Loucy (cell line): ENCODE measurements at regions not wholly inside any gene's neighbourhood (a gene's known extent, or its start where the extent isn't known, plus 50 kb on each side); places are given as distances from the start of the nearest gene placed in this dataset.
"Not testable (repeated sequence)": the region's sequence is repeated elsewhere in the genome, so short reads cannot be mapped to it uniquely, and the experiment has no call there.

Experiments
- H2AFZ ChIP-seq: fragments of 200-600 bp; sonication (generic); 2 replicates; pipeline ENCODE4 v1.6.0; 2016; ENCODE audit warnings: antibody characterized with exemption, mild to moderate bottlenecking, low read length, moderate library complexity
- H3F3A ChIP-seq: fragments of 200-600 bp; 2 replicates; pipeline ENCODE4 v1.6.0; 2016; ENCODE audit warnings: antibody characterized with exemption, low read depth, mild to moderate bottlenecking
- H3K27me3 ChIP-seq: fragments of 200-600 bp; sonication (generic); 2 replicates; pipeline ENCODE4 v1.6.1; 2014; ENCODE audit warnings: low read length, mild to moderate bottlenecking; ENCODE audit not compliant: insufficient read depth, poor library complexity, severe bottlenecking
- H3K36me3 ChIP-seq: fragments of 200-600 bp; sonication (generic); 2 replicates; pipeline ENCODE4 v1.6.1; 2016; ENCODE audit warnings: low read length; ENCODE audit not compliant: insufficient read depth
- H3K4me1 ChIP-seq: fragments of 200-600 bp; sonication (generic); 2 replicates; pipeline ENCODE4 v1.5.1; 2014; ENCODE audit warnings: low read length, mild to moderate bottlenecking; ENCODE audit not compliant: insufficient read depth, poor library complexity, severe bottlenecking
- H3K4me2 ChIP-seq: fragments of 200-600 bp; sonication (generic); 2 replicates; pipeline ENCODE4 v1.6.0; 2014; ENCODE audit warnings: antibody characterized with exemption, low read length, low read depth, mild to moderate bottlenecking; ENCODE audit not compliant: poor library complexity, severe bottlenecking
- H3K4me3 ChIP-seq: fragments of 200-600 bp; sonication (generic); 2 replicates; pipeline ENCODE4 v1.5.1; 2014; ENCODE audit warnings: low read length, mild to moderate bottlenecking, mixed read lengths; ENCODE audit not compliant: poor library complexity, severe bottlenecking
- H3K79me2 ChIP-seq: fragments of 200-600 bp; sonication (generic); 2 replicates; pipeline ENCODE4 v1.6.1; 2014; ENCODE audit warnings: low read length; ENCODE audit not compliant: insufficient read depth
- H3K9ac ChIP-seq: fragments of 200-600 bp; sonication (generic); 2 replicates; pipeline ENCODE4 v1.6.0; 2014; ENCODE audit warnings: mild to moderate bottlenecking, low read depth, low read length, moderate library complexity; ENCODE audit not compliant: poor library complexity, severe bottlenecking
- H3K9me2 ChIP-seq: fragments of 200-600 bp; sonication (generic); replicated peaks from 2 replicates; pipeline ENCODE4 v1.6.1; 2016; ENCODE audit warnings: low read depth, low read length, mixed read lengths
- H3K9me3 ChIP-seq: fragments of 200-600 bp; sonication (generic); 2 replicates; pipeline ENCODE4 v1.6.1; 2014; ENCODE audit warnings: mild to moderate bottlenecking, antibody characterized with exemption, low read length, low read depth; ENCODE audit not compliant: insufficient read depth
- H4K20me1 ChIP-seq: fragments of 200-600 bp; sonication (generic); 2 replicates; pipeline ENCODE4 v1.6.0; 2014; ENCODE audit warnings: antibody characterized with exemption, low read length, mild to moderate bottlenecking; ENCODE audit not compliant: insufficient read depth, poor library complexity, severe bottlenecking
- CTCF ChIP-seq: fragments of 200-600 bp; sonication (generic); conservative IDR thresholded peaks from 2 replicates; pipeline ENCODE4 v1.5.1; 2014; ENCODE audit warnings: mild to moderate bottlenecking, antibody characterized with exemption, low read length
- EZH2phosphoT487 ChIP-seq: fragments of 200-600 bp; IDR thresholded peaks from 2 replicates; pipeline ENCODE4 v1.6.1; 2018; ENCODE audit warnings: antibody characterized with exemption, mild to moderate bottlenecking, moderate library complexity, borderline replicate concordance

DNA sequence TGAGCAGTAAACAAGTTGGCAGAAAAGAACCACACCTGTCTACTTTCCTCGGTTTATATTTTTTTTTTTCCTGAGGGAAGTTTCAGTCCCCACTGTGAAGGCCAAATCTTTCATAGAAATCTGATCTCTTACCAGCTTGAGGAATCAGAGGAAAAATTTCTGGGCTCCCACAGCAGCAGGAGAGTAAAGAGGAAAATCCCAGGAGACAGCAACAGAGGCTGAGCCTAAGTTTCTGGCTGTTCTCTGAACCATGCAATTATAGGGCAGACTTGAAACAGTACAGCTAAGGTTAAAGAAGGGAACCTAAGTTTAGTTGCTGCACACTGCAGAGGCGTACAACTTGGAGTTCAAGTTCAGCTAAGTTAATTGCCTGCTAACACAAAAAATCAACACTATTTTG is 1090.9 kb upstream of the INTU start:
- Histone ChIP-seq H3K27me3 (no peaks in the 10 kb centered on the region), H3K4me2 (no peak overlapping the region), H3F3A (no peaks in the 10 kb centered on the region), H3K4me3 (no peak overlapping the region), H3K9ac (no peak overlapping the region), H3K4me1 (no peaks in the 10 kb centered on the region), H3K79me2 (no peaks in the 10 kb centered on the region), H4K20me1 (no peaks in the 10 kb centered on the region), H3K9me3 (no peaks in the 10 kb centered on the region), H3K36me3 (no peaks in the 10 kb centered on the region), H2AFZ (no peak overlapping the region), H3K9me2 (no peaks in the 10 kb centered on the region)
- TF ChIP-seq EZH2phosphoT487: no peak
- TF ChIP-seq CTCF: no peak

GRCh38 chr4:126544276-126544675 is 1088.5 kb upstream of the INTU start:
- TF ChIP-seq CTCF: no peak
- TF ChIP-seq EZH2phosphoT487: no peak
- no peak overlapping the region for H3K4me3 ChIP-seq
- H3K79me2 ChIP-seq: no peaks in the 10 kb centered on the region
- H3K9me2 ChIP-seq: no peaks in the 10 kb centered on the region
- no peaks in the 10 kb centered on the region for H3F3A ChIP-seq
- H4K20me1 ChIP-seq: no peaks in the 10 kb centered on the region
- no peaks in the 10 kb centered on the region for H3K27me3 ChIP-seq
- no peak overlapping the region for H3K4me2 ChIP-seq
- H3K9me3 ChIP-seq: no peaks in the 10 kb centered on the region
- H3K36me3 ChIP-seq: no peaks in the 10 kb centered on the region
- no peak overlapping the region for H2AFZ ChIP-seq
- no peaks in the 10 kb centered on the region for H3K4me1 ChIP-seq
- no peak overlapping the region for H3K9ac ChIP-seq

- H3K79me2 ChIP-seq, H3K27me3 ChIP-seq, H3K9me3 ChIP-seq, H3K4me3 ChIP-seq, H3K36me3 ChIP-seq, H3K4me2 ChIP-seq, H3K9ac ChIP-seq, H2AFZ ChIP-seq, H3F3A ChIP-seq, H4K20me1 ChIP-seq, H3K4me1 ChIP-seq, H3K9me2 ChIP-seq: not testable (repeated sequence)
Observed at GRCh38 chr4:126546197-126546596, 1086.6 kb upstream of the INTU start.

DNA sequence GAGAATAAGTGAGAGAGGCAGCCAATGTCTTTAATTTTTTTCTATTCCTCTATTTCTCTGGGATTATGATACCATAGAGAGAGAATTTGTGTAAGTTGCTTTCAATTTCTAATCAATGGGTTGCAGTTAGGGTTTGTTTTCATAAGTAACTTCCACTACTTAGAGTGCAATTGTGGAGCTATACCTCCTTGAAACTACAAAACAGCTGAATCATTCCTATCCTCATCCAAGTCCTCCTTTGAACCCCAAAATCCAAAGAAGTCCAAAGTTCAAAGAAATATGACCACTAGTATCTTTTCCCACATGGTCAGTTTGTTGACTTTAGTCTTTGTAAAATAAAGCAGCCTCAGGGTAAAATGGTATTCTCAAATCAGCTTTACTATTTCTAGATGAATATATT is 1085.4 kb upstream of the INTU start:
- H3K4me2 ChIP-seq: no peak overlapping the region
- H3K9ac ChIP-seq: no peak overlapping the region
- no peaks in the 10 kb centered on the region for H3K36me3 ChIP-seq
- no peaks in the 10 kb centered on the region for H4K20me1 ChIP-seq
- no peaks in the 10 kb centered on the region for H3F3A ChIP-seq
- no peak overlapping the region for H2AFZ ChIP-seq
- TF ChIP-seq EZH2phosphoT487 (no peak), CTCF (no peak)
- H3K9me3 ChIP-seq: no peaks in the 10 kb centered on the region
- H3K27me3 ChIP-seq: no peaks in the 10 kb centered on the region
- no peaks in the 10 kb centered on the region for H3K9me2 ChIP-seq
- H3K4me3 ChIP-seq: no peak overlapping the region
- H3K79me2 ChIP-seq: no peaks in the 10 kb centered on the region
- no peaks in the 10 kb centered on the region for H3K4me1 ChIP-seq
